Breast epithelium (tissue), 3 donors: ENCODE measurements at regions not wholly inside any gene's neighbourhood (a gene's known extent, or its start where the extent isn't known, plus 50 kb on each side); places are given as distances from the start of the nearest gene placed in this dataset.

Source experiments
- CTCF ChIP-seq, 3 donors: fragments of 450-650 bp; IDR thresholded peaks; one replicate each; pipeline ENCODE4 v1.5.1; 2016 to 2017; ENCODE audit warnings: antibody characterized with exemption in 3 of 3, mild to moderate bottlenecking in 3 of 3, moderate library complexity in 3 of 3
- POLR2A ChIP-seq: fragments of 450-650 bp; IDR thresholded peaks from one replicate; pipeline ENCODE4 v1.6.1; 2016; ENCODE audit warnings: antibody characterized with exemption, mild to moderate bottlenecking, moderate library complexity
- POLR2AphosphoS5 ChIP-seq, 3 donors: sonication (generic); formaldehyde crosslinking; IDR thresholded peaks; one replicate each; pipeline ENCODE4 v1.6.1; 2017; ENCODE audit warnings: antibody characterized with exemption in 3 of 3

- TF ChIP-seq CTCF (IDR thresholded peaks at IDR 0.05) (no peak), POLR2AphosphoS5 (IDR thresholded peaks at IDR 0.05) (no peak), POLR2A (no peak)
These were observed 668.6 kb upstream of the ARRDC3 start for GRCh38 chr5:92051741-92052140.
